Activated naive CD8-positive, alpha-beta T cell treated with anti-CD3 and anti-CD28 coated beads, Interleukin-2, amount 10 ng/mL, durations not matched to agents 7 days and 5 days (primary cell): ENCODE measurements at regions not wholly inside any gene's neighbourhood (a gene's known extent, or its start where the extent isn't known, plus 50 kb on each side); places are given as distances from the start of the nearest gene placed in this dataset.

ENCODE experiments used
- ATAC-seq: fragments of 150-1000 bp; cut with Tn5 transposase; one replicate; pipeline ENCODE4 v1.10.0; 2021; ENCODE audit warnings: low read depth, moderate library complexity
- POLR2A ChIA-PET: fragments of 350-600 bp; sonication (Branson Sonifier 250); formaldehyde crosslinking; loops from one replicate; lab custom pipeline; 2021; ENCODE audit warnings: antibody characterized with exemption; lab: Charles Lee
- DNase-seq: peaks from one replicate; pipeline ENCODE4 v3.0.0; 2021
- H3K27ac Mint-ChIP-seq: one replicate; pipeline ENCODE4 v1.8.0; 2022; ENCODE audit warnings: mild to moderate bottlenecking, mixed read lengths
- H3K27me3 Mint-ChIP-seq: one replicate; pipeline ENCODE4 v1.8.0; 2022; ENCODE audit warnings: mild to moderate bottlenecking, moderate library complexity, mixed read lengths
- H3K36me3 Mint-ChIP-seq: one replicate; pipeline ENCODE4 v1.8.0; 2021; ENCODE audit warnings: mild to moderate bottlenecking, mixed read lengths
- H3K4me1 Mint-ChIP-seq: one replicate; pipeline ENCODE4 v1.8.0; 2021; ENCODE audit warnings: mixed read lengths
- H3K4me3 Mint-ChIP-seq: one replicate; pipeline ENCODE4 v1.8.0; 2022; ENCODE audit warnings: mild to moderate bottlenecking, moderate library complexity, mixed read lengths
- H3K9me3 Mint-ChIP-seq: one replicate; pipeline ENCODE4 v1.8.0; 2021; ENCODE audit warnings: mixed read lengths

GRCh38 chr9:27655441-27655840, 82.2 kb upstream of the C9orf72 start:
- Mint-ChIP-seq H3K27ac (no peak overlapping the region), H3K9me3 (no peaks in the 10 kb centered on the region), H3K4me1 (no peaks in the 10 kb centered on the region), H3K36me3 (no peaks in the 10 kb centered on the region), H3K4me3 (no peak overlapping the region), H3K27me3 (peaks cover 3% of the 10 kb centered on the region)
- DNase-seq (no peak), ATAC-seq (no peak)
- POLR2A ChIA-PET: no interaction called here

- Mint-ChIP-seq H3K9me3 (no peaks in the 10 kb centered on the region), H3K36me3 (no peaks in the 10 kb centered on the region), H3K4me1 (no peaks in the 10 kb centered on the region), H3K27me3 (peaks cover 2% of the 10 kb centered on the region), H3K27ac (no peak overlapping the region), H3K4me3 (no peak overlapping the region)
- DNase-seq (no peak), ATAC-seq (no peak)
- POLR2A ChIA-PET: no interaction called here
These were observed 85.7 kb upstream of the C9orf72 start for GRCh38 chr9:27659001-27659400.

DNA sequence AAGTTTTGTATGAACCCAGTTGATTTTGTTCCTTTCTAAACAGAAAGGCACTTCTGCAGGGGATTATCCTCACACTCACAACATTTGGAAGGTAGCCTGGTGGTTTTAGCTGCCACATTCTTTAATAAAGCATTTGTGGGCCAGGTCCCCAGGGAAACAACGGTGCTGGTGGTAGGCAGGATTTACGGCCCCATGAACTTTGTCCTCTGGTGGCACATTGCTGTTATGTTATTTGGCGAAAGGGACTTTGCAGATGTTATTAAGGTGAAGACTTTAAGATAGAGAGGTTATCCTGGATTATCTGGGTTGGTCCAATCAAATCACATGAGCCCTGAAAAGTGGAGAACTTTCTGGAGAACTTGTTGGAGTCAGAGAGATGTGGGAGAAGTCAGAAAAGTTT, 86.3 kb upstream of the C9orf72 start:
- ATAC-seq (no peak), DNase-seq (no peak)
- POLR2A ChIA-PET: no interaction called here
- peaks cover 2% of the 10 kb centered on the region for H3K27me3 Mint-ChIP-seq
- no peaks in the 10 kb centered on the region for H3K9me3 Mint-ChIP-seq
- H3K4me3 Mint-ChIP-seq: no peak overlapping the region
- H3K27ac Mint-ChIP-seq: no peak overlapping the region
- no peaks in the 10 kb centered on the region for H3K36me3 Mint-ChIP-seq
- no peaks in the 10 kb centered on the region for H3K4me1 Mint-ChIP-seq

DNA sequence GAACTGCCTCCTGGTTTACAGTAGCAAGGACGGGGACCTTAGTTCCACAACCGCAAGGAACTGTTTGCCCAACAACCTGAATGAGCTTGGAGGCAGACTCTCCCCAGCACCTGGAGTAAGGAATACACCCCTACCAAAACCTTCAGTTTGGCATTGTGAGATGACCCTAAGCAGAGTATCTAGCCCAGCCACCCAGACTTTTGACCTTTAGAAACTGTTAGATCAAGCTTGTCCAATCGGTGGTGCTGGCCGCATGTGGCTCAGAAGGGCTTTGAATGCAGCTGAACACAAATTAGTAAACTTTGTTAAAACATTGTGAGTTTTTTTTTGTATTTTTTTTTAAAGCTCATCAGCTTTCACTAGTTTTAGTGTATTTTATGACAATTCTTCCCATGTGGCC, 86.9 kb upstream of the C9orf72 start:
- POLR2A ChIA-PET: no interaction called here
- H3K4me1 Mint-ChIP-seq: no peaks in the 10 kb centered on the region
- no peak overlapping the region for H3K4me3 Mint-ChIP-seq
- DNase-seq: no peak
- no peaks in the 10 kb centered on the region for H3K9me3 Mint-ChIP-seq
- H3K27ac Mint-ChIP-seq: no peak overlapping the region
- no peaks in the 10 kb centered on the region for H3K36me3 Mint-ChIP-seq
- H3K27me3 Mint-ChIP-seq: peaks cover 2% of the 10 kb centered on the region
- ATAC-seq: no peak

DNA sequence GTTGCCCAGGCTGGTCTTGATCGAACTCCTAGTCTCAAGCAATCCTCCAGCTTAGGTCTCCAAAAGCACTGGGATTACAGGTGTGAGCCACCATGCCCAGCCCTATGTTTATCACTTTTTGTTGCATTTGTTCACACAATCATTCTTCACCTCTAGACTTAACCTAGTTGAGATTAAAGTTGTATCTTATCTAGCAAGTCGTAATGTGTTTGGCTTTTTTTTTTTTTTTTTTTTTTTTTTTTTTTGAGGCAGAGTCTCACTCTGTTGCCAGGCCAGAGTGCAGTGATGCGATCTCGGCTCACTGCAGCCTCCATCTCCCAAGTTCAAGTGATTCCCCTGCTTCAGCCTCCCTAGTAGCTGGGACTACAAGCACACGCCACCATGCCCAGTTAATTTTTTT, 90.2 kb upstream of the C9orf72 start:
- ATAC-seq (no peak), DNase-seq (no peak)
- no peaks in the 10 kb centered on the region for H3K36me3 Mint-ChIP-seq
- H3K27me3 Mint-ChIP-seq: peaks cover 2% of the 10 kb centered on the region
- no peak overlapping the region for H3K27ac Mint-ChIP-seq
- H3K4me3 Mint-ChIP-seq: no peak overlapping the region
- peaks cover 2% of the 10 kb centered on the region for H3K4me1 Mint-ChIP-seq
- POLR2A ChIA-PET: no interaction called here
- H3K9me3 Mint-ChIP-seq: no peaks in the 10 kb centered on the region

GRCh38 chr9:27664121-27664779, 91.0 kb upstream of the C9orf72 start:
- Mint-ChIP-seq H3K27me3 (peaks cover 2% of the 10 kb centered on the region), H3K27ac (no peak overlapping the region), H3K4me1 (peaks cover 2% of the 10 kb centered on the region), H3K9me3 (no peaks in the 10 kb centered on the region), H3K4me3 (no peak overlapping the region), H3K36me3 (no peaks in the 10 kb centered on the region)
- DNase-seq: no peak
- POLR2A ChIA-PET: no interaction called here
- ATAC-seq: no peak

DNA sequence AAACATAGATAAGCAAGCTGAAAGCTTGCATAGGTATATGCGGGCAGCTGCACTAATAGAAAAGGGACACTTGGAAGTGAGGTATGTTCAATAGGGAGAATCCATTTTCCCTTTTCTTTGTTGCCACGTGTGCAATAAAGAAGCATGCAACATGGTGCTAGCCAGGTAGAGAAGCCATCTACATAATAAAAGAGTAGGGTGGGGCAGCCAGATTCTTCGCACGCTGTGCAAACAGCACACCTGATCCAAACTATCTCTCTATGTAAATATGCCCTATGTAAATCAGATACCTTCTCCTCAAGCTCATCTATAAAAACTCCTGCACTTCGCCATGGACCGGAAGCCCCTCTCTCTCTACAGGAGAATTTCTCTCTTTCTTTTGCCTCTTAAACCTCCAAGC, 91.9 kb upstream of the C9orf72 start:
- no peak for DNase-seq
- Mint-ChIP-seq H3K27me3 (no peaks in the 10 kb centered on the region), H3K9me3 (no peaks in the 10 kb centered on the region), H3K36me3 (no peaks in the 10 kb centered on the region), H3K4me1 (peaks cover 2% of the 10 kb centered on the region), H3K4me3 (no peak overlapping the region), H3K27ac (no peak overlapping the region)
- POLR2A ChIA-PET: no interaction called here
- no peak for ATAC-seq

DNA sequence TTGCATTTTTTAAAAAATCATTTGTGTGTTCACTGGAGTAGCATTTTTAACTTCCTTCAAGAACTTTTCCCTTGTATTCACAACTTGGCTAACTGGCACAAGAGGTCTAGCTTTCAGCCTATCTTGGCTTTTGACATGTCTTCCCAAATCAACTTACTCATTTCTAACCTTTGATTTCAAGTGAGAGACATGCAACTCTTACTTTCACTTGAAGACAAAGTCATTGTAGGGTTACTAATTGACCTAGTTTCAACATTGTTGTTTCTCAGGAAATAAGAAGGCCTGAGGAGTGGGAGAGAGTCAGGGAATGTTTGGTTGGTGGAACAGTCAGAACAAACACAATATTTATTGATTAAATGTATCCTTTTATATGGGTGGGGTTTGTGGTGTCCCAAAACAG, 95.0 kb upstream of the C9orf72 start:
- Mint-ChIP-seq H3K4me1 (peaks cover 2% of the 10 kb centered on the region), H3K27me3 (no peaks in the 10 kb centered on the region), H3K4me3 (no peak overlapping the region), H3K27ac (no peak overlapping the region), H3K9me3 (no peaks in the 10 kb centered on the region), H3K36me3 (no peaks in the 10 kb centered on the region)
- ATAC-seq (no peak), DNase-seq (no peak)
- POLR2A ChIA-PET: no interaction called here

- Mint-ChIP-seq H3K27ac (no peak overlapping the region), H3K36me3 (no peaks in the 10 kb centered on the region), H3K4me1 (peaks cover 2% of the 10 kb centered on the region), H3K9me3 (no peaks in the 10 kb centered on the region), H3K4me3 (no peak overlapping the region), H3K27me3 (peaks cover 6% of the 10 kb centered on the region)
- DNase-seq (no peak), ATAC-seq (no peak)
- POLR2A ChIA-PET: no interaction called here
These were observed 98.4 kb upstream of the C9orf72 start for GRCh38 chr9:27671636-27672035.

DNA sequence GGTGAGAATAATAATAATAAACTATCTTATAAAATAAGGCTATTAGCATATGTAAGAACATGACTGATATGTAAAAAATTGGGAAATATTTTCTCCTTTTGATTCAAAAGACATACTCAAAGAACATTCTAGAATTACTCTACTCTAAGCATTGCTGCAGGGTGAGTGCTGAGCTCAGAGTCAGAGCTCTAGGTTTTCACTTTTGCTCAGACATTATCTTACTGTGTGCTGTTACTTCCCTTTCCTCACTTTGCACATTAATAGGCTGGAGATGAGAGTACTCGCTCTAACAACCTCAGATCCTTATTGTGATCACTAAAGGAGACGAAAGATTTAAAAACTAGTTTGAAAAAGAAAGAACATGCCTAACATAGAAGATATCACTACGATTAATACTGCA, 99.4 kb upstream of the C9orf72 start:
- no peak overlapping the region for H3K27ac Mint-ChIP-seq
- no peak for DNase-seq
- peaks cover 6% of the 10 kb centered on the region for H3K27me3 Mint-ChIP-seq
- H3K9me3 Mint-ChIP-seq: no peaks in the 10 kb centered on the region
- POLR2A ChIA-PET: no interaction called here
- H3K36me3 Mint-ChIP-seq: no peaks in the 10 kb centered on the region
- peaks cover 2% of the 10 kb centered on the region for H3K4me1 Mint-ChIP-seq
- H3K4me3 Mint-ChIP-seq: no peak overlapping the region
- ATAC-seq: no peak

DNA sequence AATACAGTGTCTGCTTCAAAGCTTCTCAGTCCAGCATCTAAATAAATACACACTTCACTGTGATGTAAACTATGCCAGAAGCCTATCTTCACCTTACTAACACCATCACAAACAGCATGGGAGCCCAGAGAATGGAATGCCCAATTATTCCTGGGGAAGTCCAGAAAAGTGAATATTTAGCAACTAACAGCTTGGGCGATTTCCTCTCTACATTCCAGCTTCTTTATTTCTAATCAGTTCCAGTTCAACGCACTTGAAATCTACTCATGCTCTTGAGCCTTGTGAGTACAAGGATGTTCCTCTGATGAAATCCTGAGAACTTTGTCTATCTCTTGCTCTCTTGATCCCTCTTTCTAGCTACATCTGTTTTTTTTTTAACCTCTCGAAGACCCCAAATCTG, 100.4 kb upstream of the C9orf72 start:
- Mint-ChIP-seq H3K36me3 (no peaks in the 10 kb centered on the region), H3K27ac (no peak overlapping the region), H3K9me3 (no peaks in the 10 kb centered on the region), H3K4me1 (no peaks in the 10 kb centered on the region), H3K4me3 (no peak overlapping the region), H3K27me3 (peaks cover 6% of the 10 kb centered on the region)
- POLR2A ChIA-PET: no interaction called here
- ATAC-seq (no peak), DNase-seq (no peak)

GRCh38 chr9:27675354-27675753, 102.1 kb upstream of the C9orf72 start:
- H3K9me3 Mint-ChIP-seq: no peaks in the 10 kb centered on the region
- POLR2A ChIA-PET: no interaction called here
- H3K27me3 Mint-ChIP-seq: peaks cover 6% of the 10 kb centered on the region
- no peaks in the 10 kb centered on the region for H3K4me1 Mint-ChIP-seq
- no peak overlapping the region for H3K27ac Mint-ChIP-seq
- H3K36me3 Mint-ChIP-seq: no peaks in the 10 kb centered on the region
- no peak for ATAC-seq
- H3K4me3 Mint-ChIP-seq: no peak overlapping the region
- no peak for DNase-seq

DNA sequence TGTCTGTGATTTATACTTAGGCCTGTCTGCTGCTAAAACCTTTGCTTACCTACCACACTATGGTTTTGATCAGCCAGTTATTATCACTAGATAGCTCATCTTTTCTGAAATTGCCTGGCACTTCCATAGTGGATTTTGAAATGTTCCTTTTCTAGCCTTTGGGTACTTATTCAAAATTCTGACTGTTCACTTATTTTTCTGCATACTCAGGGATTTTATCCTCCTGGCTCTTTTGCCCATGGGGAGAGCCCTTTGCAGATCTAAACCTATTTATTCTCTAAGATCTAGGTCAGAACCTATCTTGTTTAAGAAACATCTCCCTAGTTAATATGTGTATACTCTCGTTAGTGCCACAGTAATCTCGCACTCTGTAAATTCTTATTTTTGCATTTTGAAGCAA, 103.5 kb upstream of the C9orf72 start:
- Mint-ChIP-seq H3K4me3 (no peak overlapping the region), H3K36me3 (no peaks in the 10 kb centered on the region), H3K27ac (no peak overlapping the region), H3K27me3 (peaks cover 6% of the 10 kb centered on the region), H3K9me3 (no peaks in the 10 kb centered on the region), H3K4me1 (no peaks in the 10 kb centered on the region)
- no peak for ATAC-seq
- POLR2A ChIA-PET: no interaction called here
- DNase-seq: no peak

- no peak overlapping the region for H3K27ac Mint-ChIP-seq
- no peaks in the 10 kb centered on the region for H3K27me3 Mint-ChIP-seq
- no peaks in the 10 kb centered on the region for H3K36me3 Mint-ChIP-seq
- H3K4me1 Mint-ChIP-seq: no peaks in the 10 kb centered on the region
- DNase-seq (no peak), ATAC-seq (no peak)
- no peaks in the 10 kb centered on the region for H3K9me3 Mint-ChIP-seq
- POLR2A ChIA-PET: interaction anchor here (0.6 kb wide), 1 partner anchor 372 kb away, joined by 5 read pairs; no protein-coding TSS in a partner anchor
- no peak overlapping the region for H3K4me3 Mint-ChIP-seq
These were observed 106.1 kb upstream of the C9orf72 start for GRCh38 chr9:27679338-27679737.

DNA sequence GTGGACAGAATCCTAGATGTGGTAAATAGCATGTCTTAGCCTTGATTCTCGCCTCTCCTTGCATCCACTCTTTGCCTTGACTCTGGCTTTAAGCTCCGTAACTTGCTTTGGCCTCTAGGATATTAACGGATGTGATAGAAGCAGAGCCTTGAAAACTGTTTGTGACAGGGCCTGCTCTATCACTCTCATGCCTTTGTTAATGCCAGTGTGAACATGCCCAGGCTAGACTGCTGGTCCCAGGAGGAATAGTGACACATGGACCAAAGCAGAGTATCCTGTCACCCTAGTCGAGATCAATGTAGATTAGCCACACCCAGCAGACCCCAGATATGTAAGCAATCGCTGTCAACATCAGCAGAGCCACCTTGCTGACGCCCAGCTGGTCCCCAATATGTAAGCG, 109.9 kb upstream of the C9orf72 start:
- H3K27ac Mint-ChIP-seq: no peak overlapping the region
- no peak overlapping the region for H3K4me3 Mint-ChIP-seq
- H3K9me3 Mint-ChIP-seq: no peaks in the 10 kb centered on the region
- POLR2A ChIA-PET: no interaction called here
- no peak for DNase-seq
- no peak for ATAC-seq
- H3K27me3 Mint-ChIP-seq: no peaks in the 10 kb centered on the region
- no peaks in the 10 kb centered on the region for H3K4me1 Mint-ChIP-seq
- H3K36me3 Mint-ChIP-seq: no peaks in the 10 kb centered on the region
